GM19240 (cell line): ENCODE measurements at regions not wholly inside any gene's neighbourhood (a gene's known extent, or its start where the extent isn't known, plus 50 kb on each side); places are given as distances from the start of the nearest gene placed in this dataset.

ENCODE experiments used
- DNase-seq: peaks from one replicate; pipeline ENCODE4 v3.0.0; 2011; ENCODE audit warnings: low spot score; ENCODE audit not compliant: insufficient read length

DNA sequence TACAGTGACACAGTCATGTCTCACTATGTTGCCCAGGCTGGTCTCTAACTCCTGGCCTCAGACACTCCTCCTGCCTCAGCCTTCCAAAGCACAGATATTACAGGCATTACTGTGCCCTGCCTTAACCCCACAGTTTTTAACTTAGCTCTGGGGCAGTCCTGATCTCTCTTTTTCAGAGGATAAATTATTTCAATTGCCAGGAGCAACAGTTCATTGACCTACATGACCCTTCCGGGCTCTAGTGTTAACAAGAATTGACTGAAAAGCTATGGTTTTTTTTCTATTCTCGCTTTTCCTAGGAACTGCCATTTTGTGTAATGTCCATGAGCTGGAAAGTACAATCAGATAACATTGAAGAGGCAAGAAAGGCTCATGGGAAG is 92.8 kb downstream of the HNRNPLL start:
- DNase-seq, result no peak

DNA sequence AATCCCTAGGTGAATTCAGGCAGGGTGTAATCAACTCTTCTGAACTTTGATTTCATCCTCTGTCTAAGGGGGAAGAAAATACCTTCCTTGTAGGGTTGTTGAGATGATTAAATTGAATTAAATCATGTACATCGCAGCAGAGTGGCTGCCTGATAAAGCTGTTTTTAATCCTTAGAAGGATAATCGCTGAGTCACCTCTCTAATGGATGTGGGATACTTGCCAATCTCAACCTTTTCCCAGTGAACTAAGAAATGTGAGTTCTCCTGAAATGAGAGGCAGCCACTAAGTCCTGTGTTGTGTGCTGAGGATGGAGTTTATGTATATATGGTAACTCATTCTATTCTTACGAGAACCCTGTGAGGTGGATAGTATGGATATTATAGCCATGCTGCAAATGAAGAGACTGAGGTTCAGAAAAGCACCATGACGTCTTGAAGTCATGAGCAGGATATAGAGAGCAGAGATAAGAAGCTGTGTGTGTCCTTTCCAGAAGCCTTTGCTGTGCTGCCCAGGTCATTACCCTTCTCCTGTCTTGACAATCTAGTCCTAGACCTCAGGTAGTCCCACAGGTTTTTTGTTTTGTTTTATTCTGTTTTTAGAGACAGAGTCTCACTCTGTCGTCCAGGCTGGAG is 93.3 kb downstream of the HNRNPLL start:
- DNase-seq, result no peak

DNA sequence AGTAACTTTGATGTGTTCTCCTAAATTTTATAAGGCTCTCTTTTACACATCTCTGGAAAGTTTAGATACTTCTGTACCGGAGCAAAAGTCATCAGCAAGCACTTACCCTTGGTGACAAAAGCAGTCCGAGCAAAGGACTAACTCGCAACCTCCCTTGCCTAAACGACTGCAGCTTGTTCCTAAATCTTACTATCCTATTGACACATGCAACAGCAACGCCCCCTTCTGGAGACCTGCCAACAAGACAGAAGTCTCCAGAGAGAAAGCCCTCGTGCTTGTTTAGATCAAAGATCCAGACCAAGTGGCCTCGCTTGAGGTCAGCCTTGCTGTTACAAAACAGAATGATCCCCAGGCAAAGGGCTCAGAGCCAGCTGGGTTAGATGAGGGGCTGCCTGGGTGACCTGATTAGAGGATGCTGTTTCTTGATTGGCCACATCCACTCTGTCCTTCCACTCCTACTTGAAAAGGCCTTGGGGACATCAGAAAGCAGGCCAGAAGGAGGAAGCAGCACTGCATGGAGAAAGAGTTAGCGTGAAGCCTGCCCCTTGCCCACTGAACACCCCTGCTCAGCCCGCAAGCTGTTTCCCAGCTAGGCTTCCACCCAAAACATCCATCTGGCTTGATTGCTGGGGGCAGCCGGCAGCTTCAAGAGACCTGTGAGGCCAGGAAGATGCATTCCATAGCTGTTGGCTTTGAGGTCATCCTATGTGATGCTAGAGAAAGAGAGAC is 94.3 kb downstream of the HNRNPLL start:
- peak; percentile 74 for DNase-seq

DNA sequence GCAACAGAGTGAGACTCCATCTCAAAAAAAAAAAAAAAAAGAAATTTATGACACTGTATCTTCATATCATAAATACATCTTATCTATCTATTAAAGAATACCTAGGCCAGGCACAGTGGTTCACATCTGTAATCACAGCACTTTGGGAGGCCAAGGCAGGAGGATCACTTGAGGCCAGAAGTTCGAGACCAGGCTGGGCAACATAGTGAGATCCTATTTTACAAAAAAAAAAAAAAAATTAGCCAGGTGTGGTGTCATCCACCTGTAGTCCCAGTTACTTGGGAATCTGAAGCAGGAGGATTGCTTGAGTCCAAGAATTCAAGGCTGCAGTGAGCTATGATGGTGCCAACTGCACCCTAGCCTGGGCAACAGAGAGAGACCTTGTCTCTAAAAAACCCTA is 95.0 kb downstream of the HNRNPLL start:
- DNase-seq, result no peak

- DNase-seq, result no peak
These were observed 96.9 kb downstream of the HNRNPLL start for GRCh38 chr2:38505779-38506178.

GRCh38 chr2:38504169-38504568 is 98.6 kb downstream of the HNRNPLL start:
- no peak for DNase-seq

DNA sequence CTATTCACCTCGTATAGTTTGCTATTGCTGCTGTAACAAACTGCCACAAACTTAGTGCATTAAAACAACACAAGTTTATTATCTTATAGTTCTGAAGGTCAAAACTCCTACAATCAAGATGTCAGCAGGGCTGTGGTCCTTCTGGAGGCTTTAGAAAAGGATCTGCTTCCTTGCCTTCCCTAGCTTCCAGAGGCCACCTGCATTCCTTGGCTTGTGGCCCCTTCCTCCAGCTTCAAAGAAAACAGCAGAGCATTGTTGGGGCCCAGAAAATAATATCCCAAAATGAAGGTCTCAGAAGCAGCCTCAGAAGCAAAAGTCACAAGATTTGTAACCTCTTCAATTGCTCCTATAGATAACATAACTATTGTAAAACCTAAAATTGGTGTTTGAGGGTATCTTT is 100.6 kb downstream of the HNRNPLL start:
- no peak for DNase-seq

- no peak for DNase-seq
These were observed 102.5 kb downstream of the HNRNPLL start for GRCh38 chr2:38500283-38500634.

- no peak for DNase-seq
These were observed 103.0 kb downstream of the HNRNPLL start for GRCh38 chr2:38499548-38500282.

DNA sequence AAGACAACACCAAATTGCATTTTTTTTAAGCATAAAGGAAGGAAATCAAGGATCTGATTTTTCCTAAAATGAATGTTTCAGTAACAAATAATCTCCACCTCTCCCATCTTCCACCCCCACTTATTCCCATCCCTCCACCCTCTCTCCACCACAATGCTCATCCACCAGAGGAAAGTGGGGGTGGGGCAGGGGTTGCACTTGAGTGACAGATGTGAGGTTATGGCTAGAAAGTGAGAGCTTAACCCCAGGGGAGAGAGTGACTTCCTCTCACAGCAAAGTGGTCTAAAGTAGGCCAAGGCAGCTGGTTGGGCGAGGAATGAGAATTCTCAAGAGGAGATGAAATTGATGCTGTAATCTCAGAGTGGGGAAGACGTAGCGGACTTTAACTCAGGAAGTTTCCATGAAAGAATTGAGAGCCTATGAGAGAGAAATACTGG is 104.7 kb downstream of the HNRNPLL start:
- no peak for DNase-seq

GRCh38 chr2:38497670-38498037 is 105.1 kb downstream of the HNRNPLL start:
- DNase-seq, result no peak

GRCh38 chr2:38496927-38497669 is 105.6 kb downstream of the HNRNPLL start:
- no peak for DNase-seq

DNA sequence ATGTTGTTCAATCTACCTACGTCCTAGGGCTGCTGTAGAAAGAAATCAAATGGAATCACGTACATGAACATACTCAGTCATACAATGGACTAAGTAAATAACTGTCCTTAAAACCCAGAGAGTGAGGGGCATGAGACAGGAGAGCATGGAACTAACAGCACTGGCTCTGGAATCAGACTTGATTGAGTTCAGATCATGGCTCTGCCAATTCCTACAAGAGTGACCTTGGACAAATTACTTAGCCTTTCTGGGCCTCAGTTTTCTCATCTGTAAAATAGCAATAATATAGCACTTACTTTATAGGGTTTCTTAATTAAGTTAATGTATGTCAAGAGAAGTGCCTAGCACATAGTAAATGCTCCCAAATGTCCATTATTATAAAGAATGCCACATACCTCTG is 106.8 kb downstream of the HNRNPLL start:
- DNase-seq, result no peak

- no peak for DNase-seq
These were observed 108.3 kb downstream of the HNRNPLL start for GRCh38 chr2:38494394-38494793.

DNA sequence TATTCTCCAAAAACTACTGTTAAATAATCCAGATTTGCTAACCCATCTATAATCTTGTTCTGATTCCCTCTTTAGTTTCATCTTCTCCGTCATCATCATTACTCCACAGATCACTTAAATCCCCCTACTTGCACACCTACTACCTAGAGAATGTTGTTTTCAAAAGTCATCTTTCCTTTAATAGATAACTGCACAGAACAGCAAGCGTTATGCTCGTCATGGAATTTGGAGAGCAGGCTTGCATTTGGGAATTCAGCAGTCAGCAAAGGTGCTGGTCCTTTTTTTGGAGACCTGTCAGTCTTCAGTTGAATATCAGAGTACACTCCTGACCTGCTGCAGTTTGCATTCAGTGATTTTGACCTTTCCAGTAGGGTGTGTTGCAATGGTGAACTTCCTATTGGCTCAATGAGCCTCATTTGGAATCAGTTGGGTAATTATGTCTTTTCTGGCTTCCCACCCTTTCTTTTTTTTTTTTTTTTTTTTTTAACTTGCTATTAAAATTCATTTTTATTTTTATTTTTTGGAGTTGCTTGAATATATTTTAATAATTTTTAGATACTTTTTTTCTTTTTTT is 110.6 kb downstream of the HNRNPLL start:
- no peak for DNase-seq

- DNase-seq, result no peak
These were observed 111.3 kb downstream of the HNRNPLL start for GRCh38 chr2:38491436-38491835.

DNA sequence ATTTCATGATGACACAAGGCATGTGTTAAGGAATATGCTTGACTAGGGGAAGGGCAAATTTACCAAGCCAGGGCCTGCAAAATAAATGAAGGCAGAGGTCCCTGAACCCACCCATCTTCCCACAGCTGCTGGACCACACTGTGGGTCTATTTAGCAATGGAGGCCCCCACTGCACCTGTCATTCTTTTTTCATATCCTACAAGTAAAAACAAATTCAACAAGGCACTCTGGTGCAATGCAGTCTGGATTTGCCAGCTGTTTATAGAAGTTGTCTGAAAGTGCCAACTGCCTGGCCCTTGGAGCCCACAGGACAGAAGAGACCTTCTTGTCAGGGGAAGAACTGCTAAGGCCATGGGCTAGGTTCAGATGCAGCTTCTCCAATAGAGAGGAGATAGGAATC is 112.8 kb upstream of the ATL2 start:
- DNase-seq, result no peak

- DNase-seq, result no peak
These were observed 110.8 kb upstream of the ATL2 start for GRCh38 chr2:38487852-38488251.

GRCh38 chr2:38486213-38487026 is 109.3 kb upstream of the ATL2 start:
- DNase-seq, result no peak

- peak; percentile 50 for DNase-seq
These were observed 108.7 kb upstream of the ATL2 start for GRCh38 chr2:38485734-38486133.

DNA sequence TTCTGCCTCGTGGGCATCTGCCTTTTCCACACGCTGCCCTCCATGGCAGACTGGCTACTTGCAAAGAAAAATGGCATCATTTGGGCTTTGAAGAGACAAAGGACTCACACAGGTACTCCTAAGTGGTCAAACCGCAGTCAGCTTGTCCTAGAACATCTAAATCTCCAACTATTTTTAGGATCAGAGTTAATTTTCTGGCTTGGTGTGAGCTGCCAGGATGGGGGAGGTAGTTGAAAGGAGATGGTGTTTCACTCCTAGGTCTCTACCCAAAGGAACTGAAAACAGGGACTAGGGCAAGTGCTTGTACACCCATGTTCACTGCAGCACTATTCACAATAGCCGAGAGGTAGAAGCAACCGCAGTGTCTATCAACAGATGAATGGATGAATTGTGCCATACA is 107.9 kb upstream of the ATL2 start:
- no peak for DNase-seq
